ENCODE measurements at regions not wholly inside any gene's neighbourhood (a gene's known extent, or its start where the extent isn't known, plus 50 kb on each side); places are given as distances from the start of the nearest gene placed in this dataset.

DNA sequence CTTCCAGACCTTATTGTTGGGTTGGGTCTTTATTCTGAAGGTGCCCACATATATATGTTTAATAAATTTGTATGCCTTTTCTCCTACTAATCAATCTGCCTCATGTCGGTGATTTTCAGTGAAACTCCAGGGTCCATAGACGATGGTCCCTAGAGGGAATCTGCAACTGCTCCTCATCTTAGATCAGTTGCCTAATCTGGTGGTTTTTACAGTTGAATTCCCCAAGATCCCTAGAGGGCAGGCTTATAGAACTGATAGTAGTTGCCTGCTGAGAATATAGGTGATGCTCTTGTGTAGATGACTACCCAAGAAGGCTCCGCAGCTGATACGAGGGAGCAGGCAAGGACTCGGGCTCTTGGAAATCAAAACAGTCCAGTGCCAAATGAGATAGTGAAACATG is 619.2 kb upstream of the C16orf82 start:
- ChIA-PET RAD21 (ENCODE audit: low non-redundant PET in 1 of 2, low total read pairs in 2 of 2, uncharacterized antibody in 2 of 2, unreplicated experiment in 2 of 2) (no interaction called here), CTCF (no interaction called here), POLR2A (no interaction called here)
- Histone ChIP-seq H2AFZ (ENCODE audit: low read depth, low read length, poor library complexity, severe bottlenecking) (no peak overlapping the region), H4K20me1 (ENCODE audit: insufficient read depth) (no peaks in the 10 kb centered on the region), H3K9ac (ENCODE audit: low read length) (no peak overlapping the region), H3K79me2 (ENCODE audit: insufficient read depth, low read length) (no peaks in the 10 kb centered on the region), H3K9me2 (ENCODE audit: insufficient read depth) (no peaks in the 10 kb centered on the region), H3K9me3 (ENCODE audit: control insufficient read depth in 1 of 2, insufficient read depth in 1 of 2, low read depth in 1 of 2, low read length in 2 of 2) (peaks cover 2 to 4% of the 10 kb centered on the region in 2 experiments; a peak in 2 of 4 replicates), H3K27me3 (ENCODE audit: insufficient read depth, low read length) (no peaks in the 10 kb centered on the region), H3K27ac (ENCODE audit: low read depth, low read length) (no peak overlapping the region), H3K4me1 (ENCODE audit: control insufficient read depth in 1 of 2, insufficient read depth in 2 of 2, low read length in 2 of 2) (no peaks in the 10 kb centered on the region), H3K4me2 (ENCODE audit: low read length) (no peak overlapping the region), H3K36me3 (ENCODE audit: control insufficient read depth in 1 of 2, insufficient read depth in 2 of 2, low read length in 2 of 2) (no peaks in the 10 kb centered on the region), H3K4me3 (replicated peaks in 1 of 2; ENCODE audit: low read depth in 1 of 2, low read length in 2 of 2) (no peak overlapping the region)
- DNase-seq (ENCODE audit: low read depth, low spot score) (no peak), ATAC-seq (no peak)
- intact Hi-C loops (cut with micrococcal nuclease): no loop called here
- no TSS peak for BruUV-seq (replicated peaks)
- TF ChIP-seq YY1 (IDR thresholded peaks at IDR 0.05; ENCODE audit: extremely low read depth, insufficient replicate concordance, low read depth, low read length) (no peak), ZNF274 (IDR thresholded peaks at IDR 0.05; ENCODE audit: low read depth, low read length) (no peak), CEBPB (IDR thresholded peaks at IDR 0.05; ENCODE audit: low read depth) (no peak), SRF (IDR thresholded peaks at IDR 0.05; ENCODE audit: low read depth) (no peak), EZH2 (IDR thresholded peaks at IDR 0.05) (no peak)

DNA sequence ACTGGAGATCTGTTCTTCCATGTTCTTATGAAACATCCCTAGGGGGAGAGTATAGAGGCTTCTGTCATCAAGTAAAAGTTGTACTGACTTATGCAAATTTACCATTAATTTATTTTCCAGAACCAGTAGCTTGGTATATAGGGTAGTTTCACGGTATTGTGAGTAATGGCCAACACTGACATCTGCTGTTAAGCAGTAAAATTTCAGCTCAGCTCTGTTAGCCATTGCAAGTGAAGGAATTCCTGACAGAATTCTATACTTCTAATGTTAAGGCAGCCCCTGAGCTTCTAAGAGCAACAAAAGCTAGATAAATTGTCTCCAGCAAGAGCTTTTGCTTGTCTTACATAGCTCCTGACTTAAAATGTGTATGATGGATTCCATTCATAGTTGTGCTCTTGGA is 613.5 kb upstream of the C16orf82 start:
- intact Hi-C loops (cut with micrococcal nuclease): no loop called here
- H3K4me1 ChIP-seq (ENCODE audit: control insufficient read depth in 1 of 2, insufficient read depth in 2 of 2, low read length in 2 of 2): no peaks in the 10 kb centered on the region
- no peak for DNase-seq (ENCODE audit: low read depth, low spot score)
- ChIA-PET RAD21 (ENCODE audit: low non-redundant PET in 1 of 2, low total read pairs in 2 of 2, uncharacterized antibody in 2 of 2, unreplicated experiment in 2 of 2) (no interaction called here), CTCF (no interaction called here), POLR2A (no interaction called here)
- H3K9me2 ChIP-seq (ENCODE audit: insufficient read depth): no peaks in the 10 kb centered on the region
- no peak overlapping the region for H3K9ac ChIP-seq (ENCODE audit: low read length)
- no peak overlapping the region for H3K27ac ChIP-seq (ENCODE audit: low read depth, low read length)
- H3K9me3 ChIP-seq (ENCODE audit: control insufficient read depth in 1 of 2, insufficient read depth in 1 of 2, low read depth in 1 of 2, low read length in 2 of 2): peaks cover 12 to 17% of the 10 kb centered on the region in 2 experiments; a peak in 2 of 4 replicates
- no peaks in the 10 kb centered on the region for H4K20me1 ChIP-seq (ENCODE audit: insufficient read depth)
- H3K4me3 ChIP-seq (replicated peaks in 1 of 2; ENCODE audit: low read depth in 1 of 2, low read length in 2 of 2): no peak overlapping the region
- no TSS peak for BruUV-seq (replicated peaks)
- ATAC-seq: no peak
- no peak overlapping the region for H3K4me2 ChIP-seq (ENCODE audit: low read length)
- H3K27me3 ChIP-seq (ENCODE audit: insufficient read depth, low read length): no peaks in the 10 kb centered on the region
- no peaks in the 10 kb centered on the region for H3K79me2 ChIP-seq (ENCODE audit: insufficient read depth, low read length)
- H3K36me3 ChIP-seq (ENCODE audit: control insufficient read depth in 1 of 2, insufficient read depth in 2 of 2, low read length in 2 of 2): no peaks in the 10 kb centered on the region
- H2AFZ ChIP-seq (ENCODE audit: low read depth, low read length, poor library complexity, severe bottlenecking): no peak overlapping the region
- TF ChIP-seq FOSL1 (IDR thresholded peaks at IDR 0.05; ENCODE audit: low read depth): no peak
- TF ChIP-seq, protein P1, sequence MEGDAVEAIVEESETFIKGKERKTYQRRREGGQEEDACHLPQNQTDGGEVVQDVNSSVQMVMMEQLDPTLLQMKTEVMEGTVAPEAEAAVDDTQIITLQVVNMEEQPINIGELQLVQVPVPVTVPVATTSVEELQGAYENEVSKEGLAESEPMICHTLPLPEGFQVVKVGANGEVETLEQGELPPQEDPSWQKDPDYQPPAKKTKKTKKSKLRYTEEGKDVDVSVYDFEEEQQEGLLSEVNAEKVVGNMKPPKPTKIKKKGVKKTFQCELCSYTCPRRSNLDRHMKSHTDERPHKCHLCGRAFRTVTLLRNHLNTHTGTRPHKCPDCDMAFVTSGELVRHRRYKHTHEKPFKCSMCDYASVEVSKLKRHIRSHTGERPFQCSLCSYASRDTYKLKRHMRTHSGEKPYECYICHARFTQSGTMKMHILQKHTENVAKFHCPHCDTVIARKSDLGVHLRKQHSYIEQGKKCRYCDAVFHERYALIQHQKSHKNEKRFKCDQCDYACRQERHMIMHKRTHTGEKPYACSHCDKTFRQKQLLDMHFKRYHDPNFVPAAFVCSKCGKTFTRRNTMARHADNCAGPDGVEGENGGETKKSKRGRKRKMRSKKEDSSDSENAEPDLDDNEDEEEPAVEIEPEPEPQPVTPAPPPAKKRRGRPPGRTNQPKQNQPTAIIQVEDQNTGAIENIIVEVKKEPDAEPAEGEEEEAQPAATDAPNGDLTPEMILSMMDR (IDR thresholded peaks at IDR 0.05 in 2 of 3, conservative IDR thresholded peaks at IDR 0.05 in 1 of 3; ENCODE audit: borderline replicate concordance in 1 of 3, insufficient read depth in 1 of 3, low read depth in 2 of 3, low read length in 2 of 3): peak in 1 of 3 experiments; percentile 3; a peak in 2 of 6 replicates
